Fibroblast of villous mesenchyme (primary cell): ENCODE measurements at regions not wholly inside any gene's neighbourhood (a gene's known extent, or its start where the extent isn't known, plus 50 kb on each side); places are given as distances from the start of the nearest gene placed in this dataset.

Source experiments
- DNase-seq: peaks from one replicate; pipeline ENCODE4 v3.0.0-alpha.2; 2010; ENCODE audit warnings: low read depth
- H3K4me3 ChIP-seq: 2 replicates; pipeline ENCODE4 v1.5.1; 2011; ENCODE audit warnings: low read depth, mild to moderate bottlenecking, low read length
- TF ChIP-seq, protein P1 (sequence below): IDR thresholded peaks from 2 replicates; pipeline ENCODE4 v1.5.1; 2012; ENCODE audit warnings: low read depth, mild to moderate bottlenecking, low read length; ENCODE audit not compliant: insufficient read depth

DNA sequence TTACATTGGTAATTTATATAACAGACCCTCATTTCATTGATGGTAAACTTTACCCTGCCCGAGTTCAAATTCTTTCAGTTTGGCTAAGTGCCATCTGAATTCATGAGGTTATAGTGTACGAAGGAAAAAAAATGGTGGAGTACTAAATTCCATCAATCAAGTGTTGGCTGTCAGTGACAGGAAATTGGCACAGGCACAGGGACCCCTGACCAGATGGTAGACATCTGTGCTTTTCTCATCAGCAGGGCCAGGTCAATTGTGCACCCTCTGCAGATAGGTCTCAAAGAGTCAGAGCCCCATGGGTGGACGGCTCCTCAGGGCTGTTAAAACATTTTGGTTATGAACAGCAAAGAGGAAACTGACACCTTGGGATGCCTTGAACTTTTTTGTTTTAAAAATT, 439.2 kb downstream of the SETBP1 start:
- TF ChIP-seq, protein P1, sequence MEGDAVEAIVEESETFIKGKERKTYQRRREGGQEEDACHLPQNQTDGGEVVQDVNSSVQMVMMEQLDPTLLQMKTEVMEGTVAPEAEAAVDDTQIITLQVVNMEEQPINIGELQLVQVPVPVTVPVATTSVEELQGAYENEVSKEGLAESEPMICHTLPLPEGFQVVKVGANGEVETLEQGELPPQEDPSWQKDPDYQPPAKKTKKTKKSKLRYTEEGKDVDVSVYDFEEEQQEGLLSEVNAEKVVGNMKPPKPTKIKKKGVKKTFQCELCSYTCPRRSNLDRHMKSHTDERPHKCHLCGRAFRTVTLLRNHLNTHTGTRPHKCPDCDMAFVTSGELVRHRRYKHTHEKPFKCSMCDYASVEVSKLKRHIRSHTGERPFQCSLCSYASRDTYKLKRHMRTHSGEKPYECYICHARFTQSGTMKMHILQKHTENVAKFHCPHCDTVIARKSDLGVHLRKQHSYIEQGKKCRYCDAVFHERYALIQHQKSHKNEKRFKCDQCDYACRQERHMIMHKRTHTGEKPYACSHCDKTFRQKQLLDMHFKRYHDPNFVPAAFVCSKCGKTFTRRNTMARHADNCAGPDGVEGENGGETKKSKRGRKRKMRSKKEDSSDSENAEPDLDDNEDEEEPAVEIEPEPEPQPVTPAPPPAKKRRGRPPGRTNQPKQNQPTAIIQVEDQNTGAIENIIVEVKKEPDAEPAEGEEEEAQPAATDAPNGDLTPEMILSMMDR: no peak
- no peak for DNase-seq
- no peak overlapping the region for H3K4me3 ChIP-seq

DNA sequence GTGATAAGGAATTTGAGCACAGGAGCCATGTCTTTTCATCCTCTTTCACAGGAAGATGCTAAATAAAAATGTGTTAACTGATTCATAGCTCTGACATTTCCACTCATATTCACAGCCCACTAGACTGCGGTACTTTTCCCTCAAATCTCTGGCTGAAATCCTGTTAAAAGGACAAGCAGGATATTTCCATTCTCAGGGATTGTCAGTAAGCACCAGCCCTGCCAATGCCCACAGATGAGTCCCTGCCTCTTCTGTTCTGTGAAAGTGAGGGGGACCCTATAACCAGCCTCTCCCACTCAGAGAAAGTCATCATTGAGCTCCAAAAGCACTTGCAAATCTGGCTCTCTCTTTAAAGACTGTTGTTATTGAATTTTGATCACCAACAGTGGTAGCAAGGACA, 440.5 kb downstream of the SETBP1 start:
- DNase-seq: no peak
- no peak overlapping the region for H3K4me3 ChIP-seq
- TF ChIP-seq, protein P1: no peak

DNA sequence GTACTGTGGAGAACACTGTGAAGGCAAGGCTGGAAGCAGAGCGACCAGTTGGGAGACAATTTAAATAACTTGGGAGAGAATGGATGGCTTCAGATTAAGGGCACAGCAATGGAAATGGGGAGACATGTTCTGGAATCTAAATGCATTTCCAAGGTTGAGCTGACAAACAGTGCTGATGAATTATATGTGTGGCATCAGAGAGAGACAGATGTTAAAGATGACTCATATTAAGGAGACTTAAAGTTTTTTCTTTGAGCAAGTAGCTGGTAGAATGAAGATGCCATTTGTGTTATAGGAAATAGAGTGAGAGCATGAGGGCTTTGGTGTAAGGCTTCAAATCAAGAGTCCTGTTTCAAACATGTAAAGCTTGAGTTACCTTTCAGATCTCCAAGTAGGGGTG, 441.8 kb downstream of the SETBP1 start:
- DNase-seq: no peak
- no peak overlapping the region for H3K4me3 ChIP-seq
- TF ChIP-seq, protein P1: no peak

DNA sequence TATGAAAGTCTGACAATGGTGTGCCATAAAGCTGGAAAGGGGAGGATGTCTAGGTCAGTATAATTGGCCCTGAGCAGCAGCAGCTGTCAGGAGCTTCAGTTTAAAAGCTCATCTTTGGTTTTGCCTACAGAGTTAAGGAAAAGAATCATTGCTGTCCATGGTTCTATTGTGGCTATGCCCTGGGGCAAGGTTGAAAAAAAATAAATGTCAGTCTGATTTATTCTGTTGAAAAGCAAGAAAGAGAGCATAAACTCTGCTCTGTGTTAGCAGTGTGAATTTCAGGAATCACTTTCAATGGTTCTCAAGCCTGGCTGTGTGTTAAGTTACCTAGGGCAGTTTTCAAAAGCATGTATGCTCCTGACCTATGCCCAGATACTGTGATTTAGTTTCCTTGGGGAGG, 446.7 kb downstream of the SETBP1 start:
- H3K4me3 ChIP-seq: no peak overlapping the region
- TF ChIP-seq, protein P1: no peak
- peak; percentile 4 for DNase-seq

DNA sequence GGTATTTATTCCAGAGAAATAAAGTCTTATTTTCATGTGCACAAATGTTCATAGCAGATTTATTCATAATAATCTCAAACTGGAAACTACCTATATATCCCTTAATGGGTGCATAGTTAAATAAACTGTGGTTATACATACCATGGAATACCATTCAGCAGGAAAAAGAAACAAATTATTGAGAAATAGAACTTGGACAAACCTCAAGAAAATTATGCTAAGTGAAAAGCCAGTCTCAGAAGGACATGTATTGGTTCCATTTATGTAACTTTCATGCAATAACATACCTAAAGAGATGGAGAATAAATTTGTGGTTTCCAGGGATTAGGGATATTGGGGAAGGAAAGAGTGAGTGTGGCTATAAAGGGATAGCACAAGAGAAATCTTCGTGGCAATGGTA, 452.6 kb downstream of the SETBP1 start:
- no peak overlapping the region for H3K4me3 ChIP-seq
- DNase-seq: no peak
- TF ChIP-seq, protein P1: no peak

DNA sequence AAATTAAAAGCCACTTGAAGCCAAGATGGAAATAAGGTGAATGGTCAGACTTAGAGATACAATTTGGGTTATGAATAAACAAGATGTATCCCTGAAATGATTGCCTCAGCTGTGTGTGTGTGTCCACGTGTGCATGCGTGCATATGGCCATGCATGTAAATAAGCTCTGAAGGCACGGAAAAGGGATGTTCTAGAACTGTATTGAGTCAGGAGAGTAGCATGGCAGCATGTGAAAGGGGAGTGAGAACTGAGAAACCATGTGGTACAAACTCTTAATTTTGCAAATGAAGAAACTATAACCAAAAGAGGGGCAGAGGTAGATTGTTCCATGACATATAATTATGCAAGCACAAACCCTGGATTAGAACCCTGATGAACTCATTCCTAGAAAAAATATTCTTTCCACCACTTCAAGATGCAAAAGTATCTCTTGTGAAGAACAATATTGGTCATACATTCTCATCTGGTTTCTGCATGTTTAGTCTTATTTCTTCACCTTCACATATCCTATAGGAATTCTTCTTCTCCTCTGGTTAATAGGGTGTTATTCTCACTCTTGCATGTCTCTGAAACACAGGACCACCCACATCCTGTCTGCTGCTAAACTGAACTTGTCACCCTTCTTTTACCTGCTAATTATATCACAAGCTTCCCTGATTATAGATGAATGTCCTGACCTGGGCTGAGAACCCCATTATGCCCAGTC, 455.8 kb downstream of the SETBP1 start:
- TF ChIP-seq, protein P1: no peak
- H3K4me3 ChIP-seq: no peak overlapping the region
- DNase-seq: no peak

DNA sequence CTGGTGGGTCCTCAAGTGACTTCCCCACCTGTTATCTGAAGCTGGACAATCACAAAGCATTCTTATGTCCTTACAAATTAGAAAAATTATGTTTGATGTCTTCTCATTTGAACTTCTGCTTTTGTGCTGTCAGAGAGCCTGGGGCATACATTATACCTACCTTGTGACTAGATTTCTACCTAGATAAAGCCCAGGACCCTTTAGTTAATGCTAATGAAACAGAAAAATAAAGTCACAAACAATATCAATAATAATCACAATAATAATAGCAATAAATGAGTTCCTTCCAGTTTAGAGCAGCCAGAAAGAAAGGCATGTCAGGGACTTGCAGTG, 456.4 kb downstream of the SETBP1 start:
- DNase-seq: no peak
- TF ChIP-seq, protein P1: no peak
- H3K4me3 ChIP-seq: no peak overlapping the region
